Glutamatergic neuron (in vitro differentiated cells): ENCODE measurements at regions not wholly inside any gene's neighbourhood (a gene's known extent, or its start where the extent isn't known, plus 50 kb on each side); places are given as distances from the start of the nearest gene placed in this dataset.
"Not testable (repeated sequence)": the region's sequence is repeated elsewhere in the genome, so short reads cannot be mapped to it uniquely, and the experiment has no call there.

Experiments
- DNase-seq: peaks from one replicate; pipeline ENCODE4 v3.0.0; 2022
- H3K27ac Mint-ChIP-seq: one replicate; pipeline ENCODE4 v1.8.0; 2020; ENCODE audit warnings: mild to moderate bottlenecking, mixed read lengths, inconsistent platforms; ENCODE audit not compliant: unreplicated experiment
- H3K27me3 Mint-ChIP-seq: one replicate; pipeline ENCODE4 v1.8.0; 2020; ENCODE audit warnings: mild to moderate bottlenecking, moderate library complexity, mixed read lengths, inconsistent platforms; ENCODE audit not compliant: unreplicated experiment
- H3K36me3 Mint-ChIP-seq: one replicate; pipeline ENCODE4 v1.8.0; 2020; ENCODE audit warnings: mild to moderate bottlenecking, mixed read lengths, inconsistent platforms; ENCODE audit not compliant: unreplicated experiment
- H3K4me1 Mint-ChIP-seq: one replicate; pipeline ENCODE4 v1.8.0; 2020; ENCODE audit warnings: mild to moderate bottlenecking, low read depth, mixed read lengths, inconsistent platforms; ENCODE audit not compliant: unreplicated experiment
- H3K4me3 Mint-ChIP-seq: one replicate; pipeline ENCODE4 v1.8.0; 2020; ENCODE audit warnings: mild to moderate bottlenecking, mixed read lengths, inconsistent platforms; ENCODE audit not compliant: unreplicated experiment
- H3K9me3 Mint-ChIP-seq: one replicate; pipeline ENCODE4 v1.8.0; 2020; ENCODE audit warnings: mild to moderate bottlenecking, moderate library complexity, mixed read lengths, inconsistent platforms; ENCODE audit not compliant: unreplicated experiment
- TF ChIP-seq, protein P1 (sequence below): fragments of 200-600 bp; sonication (generic); IDR thresholded peaks from one replicate; pipeline ENCODE4 v1.5.0; 2021; ENCODE audit not compliant: partially characterized antibody, unreplicated experiment

DNA sequence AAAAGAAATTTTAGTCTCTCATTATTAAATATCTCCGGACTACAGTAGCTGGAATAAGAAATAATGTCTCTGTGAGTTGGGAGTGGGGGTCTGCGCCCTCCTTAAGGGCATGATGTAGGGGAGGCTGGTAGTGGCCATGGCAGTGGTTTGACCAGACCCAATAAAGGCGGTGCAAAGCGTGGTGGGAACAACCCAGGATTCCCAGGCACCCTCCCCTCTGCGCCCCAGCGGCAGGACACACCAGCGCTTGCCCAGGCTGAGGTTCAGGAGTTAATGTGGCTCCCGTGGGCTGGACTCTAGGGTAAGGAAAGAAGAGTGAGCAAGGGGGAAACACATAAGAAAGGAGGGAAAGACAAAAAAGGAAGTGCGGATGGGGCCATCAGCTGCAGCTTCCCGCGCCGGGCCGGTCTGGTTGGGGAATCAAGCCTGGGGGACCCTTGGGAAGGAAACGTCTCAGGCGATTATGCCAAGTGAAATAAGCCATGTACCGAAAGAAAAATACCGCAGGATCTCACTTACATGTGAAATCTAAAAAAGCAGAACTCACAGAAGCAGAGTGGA, 157.5 kb upstream of the SMIM31 start:
- no peaks in the 10 kb centered on the region for H3K9me3 Mint-ChIP-seq
- no peaks in the 10 kb centered on the region for H3K27me3 Mint-ChIP-seq
- H3K4me1 Mint-ChIP-seq = no peaks in the 10 kb centered on the region
- H3K27ac Mint-ChIP-seq = no peak overlapping the region
- no peak overlapping the region for H3K4me3 Mint-ChIP-seq
- TF ChIP-seq, protein P1, sequence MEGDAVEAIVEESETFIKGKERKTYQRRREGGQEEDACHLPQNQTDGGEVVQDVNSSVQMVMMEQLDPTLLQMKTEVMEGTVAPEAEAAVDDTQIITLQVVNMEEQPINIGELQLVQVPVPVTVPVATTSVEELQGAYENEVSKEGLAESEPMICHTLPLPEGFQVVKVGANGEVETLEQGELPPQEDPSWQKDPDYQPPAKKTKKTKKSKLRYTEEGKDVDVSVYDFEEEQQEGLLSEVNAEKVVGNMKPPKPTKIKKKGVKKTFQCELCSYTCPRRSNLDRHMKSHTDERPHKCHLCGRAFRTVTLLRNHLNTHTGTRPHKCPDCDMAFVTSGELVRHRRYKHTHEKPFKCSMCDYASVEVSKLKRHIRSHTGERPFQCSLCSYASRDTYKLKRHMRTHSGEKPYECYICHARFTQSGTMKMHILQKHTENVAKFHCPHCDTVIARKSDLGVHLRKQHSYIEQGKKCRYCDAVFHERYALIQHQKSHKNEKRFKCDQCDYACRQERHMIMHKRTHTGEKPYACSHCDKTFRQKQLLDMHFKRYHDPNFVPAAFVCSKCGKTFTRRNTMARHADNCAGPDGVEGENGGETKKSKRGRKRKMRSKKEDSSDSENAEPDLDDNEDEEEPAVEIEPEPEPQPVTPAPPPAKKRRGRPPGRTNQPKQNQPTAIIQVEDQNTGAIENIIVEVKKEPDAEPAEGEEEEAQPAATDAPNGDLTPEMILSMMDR = no peak
- H3K36me3 Mint-ChIP-seq = no peaks in the 10 kb centered on the region
- DNase-seq = no peak

DNA sequence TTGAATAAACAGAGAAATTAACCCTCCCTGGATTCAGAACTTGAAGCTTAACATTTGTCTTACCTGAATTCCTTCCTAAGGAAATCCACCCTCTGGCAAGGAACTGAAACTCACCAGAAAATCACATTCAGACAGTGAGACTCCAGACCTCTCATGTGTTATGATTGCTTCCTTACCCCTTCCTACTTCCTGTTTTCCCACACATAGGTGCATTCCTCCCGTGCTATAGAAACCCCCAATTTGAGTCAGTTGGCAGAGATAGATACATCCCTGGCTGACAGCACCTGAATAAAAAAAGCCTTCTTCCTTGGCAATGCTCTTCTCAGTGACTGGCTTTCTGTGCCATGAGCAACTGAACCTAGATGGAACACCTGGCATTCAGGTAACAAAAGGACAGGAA, 157.0 kb upstream of the SMIM31 start:
- Mint-ChIP-seq H3K27me3 (no peaks in the 10 kb centered on the region), H3K9me3 (peaks cover 3% of the 10 kb centered on the region), H3K27ac (no peak overlapping the region), H3K4me1 (no peaks in the 10 kb centered on the region), H3K4me3 (no peak overlapping the region), H3K36me3 (no peaks in the 10 kb centered on the region)
- DNase-seq = no peak
- TF ChIP-seq, protein P1 = no peak

DNA sequence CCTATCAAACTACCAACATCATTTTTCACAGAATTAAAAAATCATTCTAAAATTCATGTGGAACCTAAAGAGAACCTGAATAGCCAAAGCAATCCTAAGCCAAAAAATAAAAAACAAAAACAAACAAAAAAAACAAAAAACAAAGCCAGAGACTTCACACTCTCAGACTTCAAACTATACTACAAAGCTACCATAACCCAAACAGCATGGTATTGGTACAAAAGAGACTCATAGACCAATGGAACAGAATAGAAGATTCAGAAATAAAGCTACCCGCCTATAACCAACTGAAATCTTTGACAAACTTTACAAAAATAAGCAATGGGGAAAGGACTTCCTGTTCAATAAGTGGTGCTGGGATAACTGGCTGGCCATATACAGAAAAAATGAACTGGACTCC, 152.3 kb upstream of the SMIM31 start:
- no peaks in the 10 kb centered on the region for H3K4me1 Mint-ChIP-seq
- no peak for DNase-seq
- TF ChIP-seq, protein P1 = no peak
- no peak overlapping the region for H3K27ac Mint-ChIP-seq
- H3K4me3 Mint-ChIP-seq = no peak overlapping the region
- peaks cover 4% of the 10 kb centered on the region for H3K9me3 Mint-ChIP-seq
- no peaks in the 10 kb centered on the region for H3K27me3 Mint-ChIP-seq
- H3K36me3 Mint-ChIP-seq = no peaks in the 10 kb centered on the region

DNA sequence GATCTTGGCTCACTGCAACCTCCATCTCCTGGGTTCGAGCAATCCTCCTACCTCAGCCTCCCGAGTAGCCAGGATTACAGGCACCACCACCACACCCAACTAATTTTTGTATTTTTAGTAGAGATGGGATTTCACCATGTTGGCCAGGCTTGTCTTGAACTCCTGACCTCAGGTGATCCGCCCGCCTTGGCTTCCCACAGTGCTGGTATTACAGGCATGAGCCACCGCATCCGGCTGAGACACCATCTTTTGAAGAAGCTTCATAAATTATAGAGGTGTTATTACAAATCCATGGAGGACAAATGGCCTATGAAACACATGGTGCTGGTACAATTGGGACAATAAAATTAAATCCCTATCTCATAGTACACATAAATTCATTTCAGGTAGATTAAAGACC, 148.1 kb upstream of the SMIM31 start:
- H3K27me3 Mint-ChIP-seq, H3K4me1 Mint-ChIP-seq, H3K9me3 Mint-ChIP-seq, DNase-seq, H3K27ac Mint-ChIP-seq, H3K36me3 Mint-ChIP-seq, H3K4me3 Mint-ChIP-seq: not testable (repeated sequence)

DNA sequence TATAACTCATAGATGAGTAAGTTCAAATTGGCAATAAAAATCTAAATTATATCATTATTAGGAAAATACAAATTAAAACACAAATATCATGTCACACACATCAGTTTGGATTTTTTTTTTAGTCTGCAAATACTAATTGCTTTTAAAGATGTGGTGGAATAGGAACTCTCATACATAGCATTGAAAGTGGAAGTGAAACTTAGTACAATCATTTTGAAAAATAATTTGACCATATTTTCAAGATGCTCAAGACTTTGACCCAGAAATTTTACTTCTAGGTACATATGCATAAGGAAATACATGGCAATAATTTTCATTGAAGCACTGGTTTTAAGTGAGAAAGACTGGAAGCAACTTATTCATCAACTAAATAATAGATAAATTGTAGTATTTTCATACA, 147.5 kb upstream of the SMIM31 start:
- Mint-ChIP-seq H3K9me3 (peaks cover 4% of the 10 kb centered on the region), H3K4me3 (no peak overlapping the region), H3K36me3 (no peaks in the 10 kb centered on the region), H3K4me1 (no peaks in the 10 kb centered on the region), H3K27ac (no peak overlapping the region), H3K27me3 (no peaks in the 10 kb centered on the region)
- TF ChIP-seq, protein P1 = no peak
- DNase-seq = no peak
